Glutamatergic neuron (in vitro differentiated cells): ENCODE measurements at regions not wholly inside any gene's neighbourhood (a gene's known extent, or its start where the extent isn't known, plus 50 kb on each side); places are given as distances from the start of the nearest gene placed in this dataset.
"Not testable (repeated sequence)": the region's sequence is repeated elsewhere in the genome, so short reads cannot be mapped to it uniquely, and the experiment has no call there.

Experiments
- DNase-seq: peaks from one replicate; pipeline ENCODE4 v3.0.0; 2022
- H3K27ac Mint-ChIP-seq: one replicate; pipeline ENCODE4 v1.8.0; 2020; ENCODE audit warnings: mild to moderate bottlenecking, mixed read lengths, inconsistent platforms; ENCODE audit not compliant: unreplicated experiment
- H3K27me3 Mint-ChIP-seq: one replicate; pipeline ENCODE4 v1.8.0; 2020; ENCODE audit warnings: mild to moderate bottlenecking, moderate library complexity, mixed read lengths, inconsistent platforms; ENCODE audit not compliant: unreplicated experiment
- H3K36me3 Mint-ChIP-seq: one replicate; pipeline ENCODE4 v1.8.0; 2020; ENCODE audit warnings: mild to moderate bottlenecking, mixed read lengths, inconsistent platforms; ENCODE audit not compliant: unreplicated experiment
- H3K4me1 Mint-ChIP-seq: one replicate; pipeline ENCODE4 v1.8.0; 2020; ENCODE audit warnings: mild to moderate bottlenecking, low read depth, mixed read lengths, inconsistent platforms; ENCODE audit not compliant: unreplicated experiment
- H3K4me3 Mint-ChIP-seq: one replicate; pipeline ENCODE4 v1.8.0; 2020; ENCODE audit warnings: mild to moderate bottlenecking, mixed read lengths, inconsistent platforms; ENCODE audit not compliant: unreplicated experiment
- H3K9me3 Mint-ChIP-seq: one replicate; pipeline ENCODE4 v1.8.0; 2020; ENCODE audit warnings: mild to moderate bottlenecking, moderate library complexity, mixed read lengths, inconsistent platforms; ENCODE audit not compliant: unreplicated experiment
- TF ChIP-seq, protein P1 (sequence below): fragments of 200-600 bp; sonication (generic); IDR thresholded peaks from one replicate; pipeline ENCODE4 v1.5.0; 2021; ENCODE audit not compliant: partially characterized antibody, unreplicated experiment

DNA sequence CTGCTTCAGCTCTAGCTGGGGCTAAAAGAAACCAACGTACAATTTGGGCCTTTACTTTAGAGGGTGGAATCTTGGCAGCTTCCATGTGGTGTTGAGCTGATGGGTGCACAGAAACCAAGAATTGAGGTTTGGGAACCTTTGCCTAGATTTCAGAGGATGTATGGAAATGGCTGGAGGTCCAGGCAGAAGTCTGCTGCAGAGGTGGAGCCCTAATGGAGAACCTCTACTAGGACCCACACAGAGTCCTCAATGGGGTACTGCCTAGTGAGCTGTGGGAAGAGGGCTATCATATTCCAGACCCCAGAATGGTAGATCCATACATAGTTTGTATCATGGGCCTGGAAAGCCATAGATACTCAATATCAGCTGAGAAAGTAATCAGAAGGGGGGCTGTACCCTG, 500.4 kb upstream of the ATP2B1 start:
- no peaks in the 10 kb centered on the region for H3K4me1 Mint-ChIP-seq
- no peak overlapping the region for H3K27ac Mint-ChIP-seq
- TF ChIP-seq, protein P1, sequence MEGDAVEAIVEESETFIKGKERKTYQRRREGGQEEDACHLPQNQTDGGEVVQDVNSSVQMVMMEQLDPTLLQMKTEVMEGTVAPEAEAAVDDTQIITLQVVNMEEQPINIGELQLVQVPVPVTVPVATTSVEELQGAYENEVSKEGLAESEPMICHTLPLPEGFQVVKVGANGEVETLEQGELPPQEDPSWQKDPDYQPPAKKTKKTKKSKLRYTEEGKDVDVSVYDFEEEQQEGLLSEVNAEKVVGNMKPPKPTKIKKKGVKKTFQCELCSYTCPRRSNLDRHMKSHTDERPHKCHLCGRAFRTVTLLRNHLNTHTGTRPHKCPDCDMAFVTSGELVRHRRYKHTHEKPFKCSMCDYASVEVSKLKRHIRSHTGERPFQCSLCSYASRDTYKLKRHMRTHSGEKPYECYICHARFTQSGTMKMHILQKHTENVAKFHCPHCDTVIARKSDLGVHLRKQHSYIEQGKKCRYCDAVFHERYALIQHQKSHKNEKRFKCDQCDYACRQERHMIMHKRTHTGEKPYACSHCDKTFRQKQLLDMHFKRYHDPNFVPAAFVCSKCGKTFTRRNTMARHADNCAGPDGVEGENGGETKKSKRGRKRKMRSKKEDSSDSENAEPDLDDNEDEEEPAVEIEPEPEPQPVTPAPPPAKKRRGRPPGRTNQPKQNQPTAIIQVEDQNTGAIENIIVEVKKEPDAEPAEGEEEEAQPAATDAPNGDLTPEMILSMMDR, result no peak
- H3K4me3 Mint-ChIP-seq, result no peak overlapping the region
- H3K36me3 Mint-ChIP-seq, result peaks cover 12% of the 10 kb centered on the region
- peaks cover 3% of the 10 kb centered on the region for H3K27me3 Mint-ChIP-seq
- no peaks in the 10 kb centered on the region for H3K9me3 Mint-ChIP-seq
- DNase-seq, result no peak

DNA sequence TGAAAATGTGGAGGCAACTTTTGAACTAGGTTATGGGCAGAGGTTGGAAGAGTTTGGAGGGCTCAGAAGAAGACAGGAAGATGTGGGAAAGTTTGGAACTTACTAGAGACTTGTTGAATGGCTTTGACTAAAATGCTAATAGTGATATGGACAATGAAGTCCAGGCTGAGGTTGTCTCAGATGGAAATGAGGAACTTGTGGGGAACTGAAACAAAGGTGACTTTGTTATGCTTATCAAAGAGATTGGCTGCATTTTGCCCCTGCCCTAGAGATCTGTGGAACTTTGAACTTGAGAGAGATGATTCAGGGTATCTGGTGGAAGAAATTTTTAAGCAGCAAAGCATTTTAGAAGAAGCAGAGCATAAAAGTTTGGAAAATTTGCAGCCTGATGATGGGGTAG, 499.7 kb upstream of the ATP2B1 start:
- H3K9me3 Mint-ChIP-seq, H3K4me3 Mint-ChIP-seq, H3K27me3 Mint-ChIP-seq, DNase-seq, H3K27ac Mint-ChIP-seq, H3K4me1 Mint-ChIP-seq: not testable (repeated sequence)
- peaks cover 12% of the 10 kb centered on the region for H3K36me3 Mint-ChIP-seq

DNA sequence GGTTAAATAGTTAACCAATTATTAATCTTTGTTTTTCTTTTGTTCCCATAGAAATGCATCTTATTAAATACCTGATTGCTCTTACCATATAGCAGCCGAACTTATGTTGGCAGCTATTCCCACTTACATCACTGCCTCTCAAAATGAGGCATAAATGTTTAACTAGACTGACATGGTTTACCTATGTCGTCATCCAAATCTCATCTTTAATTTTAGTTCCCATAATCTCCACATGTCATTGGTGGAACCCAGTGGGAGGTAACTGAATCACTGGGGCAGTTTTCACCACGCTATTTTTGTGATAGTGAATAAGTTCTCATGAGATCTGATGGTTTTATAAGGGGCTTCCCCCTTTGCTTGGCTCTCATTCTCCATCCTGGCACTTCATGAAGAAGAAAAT, 499.2 kb upstream of the ATP2B1 start:
- Mint-ChIP-seq H3K4me3 (no peak overlapping the region), H3K27me3 (peaks cover 3% of the 10 kb centered on the region), H3K4me1 (no peaks in the 10 kb centered on the region), H3K9me3 (no peaks in the 10 kb centered on the region), H3K36me3 (peaks cover 12% of the 10 kb centered on the region), H3K27ac (no peak overlapping the region)
- TF ChIP-seq, protein P1, result no peak
- DNase-seq, result no peak

DNA sequence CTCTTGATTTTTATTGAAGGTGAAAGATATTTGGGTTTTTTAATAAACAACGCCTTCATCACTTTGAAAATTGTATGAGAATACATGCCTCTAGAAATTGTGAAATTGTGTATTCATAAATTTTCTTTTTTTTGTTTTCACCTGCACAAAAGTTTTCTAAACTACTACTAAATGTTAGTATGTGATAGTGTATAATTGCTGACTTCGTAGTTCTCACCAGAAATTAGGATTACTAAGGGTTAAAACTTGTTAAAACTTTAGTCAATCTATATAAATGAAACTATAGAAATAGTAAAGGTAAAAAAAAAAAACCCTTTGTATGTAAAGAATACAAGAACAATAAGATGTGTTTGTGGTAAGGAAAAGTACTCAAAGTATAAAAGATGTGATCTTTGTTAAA, 496.5 kb upstream of the ATP2B1 start:
- Mint-ChIP-seq H3K36me3 (peaks cover 12% of the 10 kb centered on the region), H3K4me3 (no peak overlapping the region), H3K9me3 (no peaks in the 10 kb centered on the region), H3K27ac (no peak overlapping the region), H3K27me3 (peaks cover 3% of the 10 kb centered on the region), H3K4me1 (no peaks in the 10 kb centered on the region)
- no peak for DNase-seq
- TF ChIP-seq, protein P1, result no peak

DNA sequence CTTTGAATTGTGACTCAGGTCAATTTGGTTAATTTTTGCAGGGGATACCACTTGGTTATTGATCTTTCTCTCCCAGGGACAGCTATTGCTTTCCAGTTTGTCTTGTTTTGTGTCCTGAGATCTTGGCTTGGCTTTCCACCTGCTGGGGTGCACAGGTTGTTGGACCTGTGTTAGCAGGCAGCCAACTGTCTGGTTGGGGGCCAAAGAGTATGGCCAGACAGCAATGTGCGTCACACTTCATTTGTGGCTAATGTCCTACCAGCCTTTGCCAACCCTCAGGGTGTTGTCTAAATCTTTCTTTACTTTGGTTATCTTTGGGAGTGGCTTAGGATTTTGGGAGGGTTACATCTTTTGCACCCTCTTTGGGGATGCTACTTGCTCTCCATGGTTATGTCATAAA, 494.9 kb upstream of the ATP2B1 start:
- no peak for DNase-seq
- H3K27me3 Mint-ChIP-seq, result peaks cover 3% of the 10 kb centered on the region
- no peaks in the 10 kb centered on the region for H3K4me1 Mint-ChIP-seq
- H3K27ac Mint-ChIP-seq, result no peak overlapping the region
- H3K4me3 Mint-ChIP-seq, result no peak overlapping the region
- no peaks in the 10 kb centered on the region for H3K9me3 Mint-ChIP-seq
- TF ChIP-seq, protein P1, result no peak
- H3K36me3 Mint-ChIP-seq, result peaks cover 6% of the 10 kb centered on the region

DNA sequence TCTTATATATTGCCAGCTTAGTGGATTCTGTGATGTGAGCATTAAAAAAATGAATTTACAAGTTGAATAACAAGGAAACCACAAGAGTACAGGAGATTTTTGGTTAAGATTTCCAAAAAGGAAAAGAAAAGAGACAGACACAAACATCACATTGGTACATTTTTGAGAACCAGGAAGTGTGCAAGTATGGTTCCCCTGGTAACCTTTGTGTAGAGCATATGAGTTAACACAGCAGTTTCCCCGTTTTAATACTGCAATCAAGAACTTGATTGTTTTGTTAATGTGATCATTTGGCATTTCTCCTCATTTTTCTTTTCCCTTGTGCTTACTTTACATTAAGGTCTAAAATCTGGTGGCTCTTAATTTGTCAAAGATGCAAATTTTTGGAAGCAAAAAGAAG, 490.4 kb upstream of the ATP2B1 start:
- Mint-ChIP-seq H3K27me3 (no peaks in the 10 kb centered on the region), H3K4me3 (no peak overlapping the region)
- TF ChIP-seq, protein P1, result no peak

More for the DNA sequence above, 490.4 kb upstream of the ATP2B1 start:
- Mint-ChIP-seq H3K4me1 (no peaks in the 10 kb centered on the region), H3K9me3 (no peaks in the 10 kb centered on the region), H3K27ac (no peak overlapping the region), H3K36me3 (no peaks in the 10 kb centered on the region)
- no peak for DNase-seq
